Prostate gland (tissue), 2 donors: ENCODE measurements at regions not wholly inside any gene's neighbourhood (a gene's known extent, or its start where the extent isn't known, plus 50 kb on each side); places are given as distances from the start of the nearest gene placed in this dataset.

Source experiments
- POLR2A ChIP-seq: fragments of 450-650 bp; IDR thresholded peaks from one replicate; pipeline ENCODE4 v1.6.1; 2016; ENCODE audit warnings: antibody characterized with exemption, mild to moderate bottlenecking
- POLR2AphosphoS5 ChIP-seq: sonication (generic); formaldehyde crosslinking; IDR thresholded peaks from one replicate; pipeline ENCODE4 v1.6.1; 2017; ENCODE audit warnings: antibody characterized with exemption
- TF ChIP-seq, protein P1 (sequence below), 4 experiments: fragments of 200-600 bp in 2 of 4; fragments of 450-650 bp in 2 of 4; sonication (generic) in 2 of 4; IDR thresholded peaks; 1 replicate in 3 of 4; 2 replicates in 1 of 4; pipeline ENCODE4 v1.5.1; 2016 to 2019; ENCODE audit warnings: antibody characterized with exemption in 4 of 4, mild to moderate bottlenecking in 2 of 4, moderate library complexity in 2 of 4

DNA sequence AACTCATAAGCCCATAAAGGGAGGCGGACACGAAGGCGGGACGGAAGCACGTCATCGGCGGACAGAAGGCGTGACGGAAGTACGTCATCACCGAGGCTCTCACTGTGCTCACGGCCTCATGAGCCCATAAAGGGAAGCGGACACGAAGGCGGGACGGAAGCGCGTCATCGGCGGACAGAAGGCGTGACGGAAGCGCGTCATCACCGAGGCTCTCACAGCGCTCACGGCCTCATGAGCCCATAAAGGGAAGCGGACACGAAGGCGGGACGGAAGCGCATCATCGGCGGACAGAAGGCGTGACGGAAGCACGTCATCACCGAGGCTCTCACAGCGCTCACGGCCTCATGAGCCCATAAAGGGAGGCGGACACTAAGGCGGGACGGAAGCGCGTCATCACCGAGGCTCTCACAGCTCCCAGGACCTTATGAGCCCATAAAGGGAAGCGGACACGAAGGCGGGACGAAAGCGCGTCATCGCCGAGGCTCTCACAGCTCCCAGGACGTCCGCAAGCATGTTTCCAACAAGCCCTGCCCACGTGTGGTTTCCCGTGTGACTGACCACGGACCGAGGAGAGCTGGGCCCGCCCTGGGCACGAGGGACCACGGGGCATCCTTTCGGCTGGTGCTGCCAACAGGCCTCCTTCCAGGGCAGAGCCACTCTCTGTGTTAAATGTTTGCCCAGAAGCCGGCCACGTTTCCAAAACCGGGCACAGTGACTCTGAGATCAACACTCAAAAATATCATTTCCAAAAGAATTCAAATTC, 182.7 kb upstream of the SALL3 start:
- no peak for TF ChIP-seq POLR2A
- TF ChIP-seq, protein P1, sequence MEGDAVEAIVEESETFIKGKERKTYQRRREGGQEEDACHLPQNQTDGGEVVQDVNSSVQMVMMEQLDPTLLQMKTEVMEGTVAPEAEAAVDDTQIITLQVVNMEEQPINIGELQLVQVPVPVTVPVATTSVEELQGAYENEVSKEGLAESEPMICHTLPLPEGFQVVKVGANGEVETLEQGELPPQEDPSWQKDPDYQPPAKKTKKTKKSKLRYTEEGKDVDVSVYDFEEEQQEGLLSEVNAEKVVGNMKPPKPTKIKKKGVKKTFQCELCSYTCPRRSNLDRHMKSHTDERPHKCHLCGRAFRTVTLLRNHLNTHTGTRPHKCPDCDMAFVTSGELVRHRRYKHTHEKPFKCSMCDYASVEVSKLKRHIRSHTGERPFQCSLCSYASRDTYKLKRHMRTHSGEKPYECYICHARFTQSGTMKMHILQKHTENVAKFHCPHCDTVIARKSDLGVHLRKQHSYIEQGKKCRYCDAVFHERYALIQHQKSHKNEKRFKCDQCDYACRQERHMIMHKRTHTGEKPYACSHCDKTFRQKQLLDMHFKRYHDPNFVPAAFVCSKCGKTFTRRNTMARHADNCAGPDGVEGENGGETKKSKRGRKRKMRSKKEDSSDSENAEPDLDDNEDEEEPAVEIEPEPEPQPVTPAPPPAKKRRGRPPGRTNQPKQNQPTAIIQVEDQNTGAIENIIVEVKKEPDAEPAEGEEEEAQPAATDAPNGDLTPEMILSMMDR (IDR thresholded peaks at IDR 0.05) = no peak
- TF ChIP-seq POLR2AphosphoS5 = no peak
